Astrocyte of the cerebellum (primary cell): ENCODE measurements at regions not wholly inside any gene's neighbourhood (a gene's known extent, or its start where the extent isn't known, plus 50 kb on each side); places are given as distances from the start of the nearest gene placed in this dataset.

Experiments
- DNase-seq: peaks from one replicate; pipeline ENCODE4 v3.0.0-alpha.2; 2011; ENCODE audit warnings: low read depth
- H3K4me3 ChIP-seq: 2 replicates; pipeline ENCODE4 v1.5.1; 2011; ENCODE audit warnings: mild to moderate bottlenecking, low read depth, low read length, moderate library complexity
- CTCF ChIP-seq: IDR thresholded peaks from 2 replicates; pipeline ENCODE4 v1.5.1; 2012; ENCODE audit warnings: low read length, low read depth, moderate library complexity, mild to moderate bottlenecking; ENCODE audit errors: missing control alignments
- in situ Hi-C: cut with HindIII; loops from 2 replicates; pipeline ENCODE4 v1.10.0; 2017; ENCODE audit warnings: low sequenced_read_pairs

GRCh38 chr10:108902619-108903285 lies 1020.6 kb downstream of the XPNPEP1 start:
- no peak for TF ChIP-seq CTCF
- H3K4me3 ChIP-seq, result no peak overlapping the region
- no peak for DNase-seq
- in situ Hi-C loops, result no loop called here

- no peak overlapping the region for H3K4me3 ChIP-seq
- DNase-seq, result no peak
- no peak for TF ChIP-seq CTCF
- in situ Hi-C loops, result no loop called here
Measured at GRCh38 chr10:108901781-108902618, 1021.3 kb downstream of the XPNPEP1 start.

GRCh38 chr10:108899670-108900069 lies 1023.6 kb downstream of the XPNPEP1 start:
- H3K4me3 ChIP-seq, result no peak overlapping the region
- TF ChIP-seq CTCF, result no peak
- no peak for DNase-seq
- in situ Hi-C loops, result no loop called here

- in situ Hi-C loops, result no loop called here
- no peak overlapping the region for H3K4me3 ChIP-seq
- no peak for DNase-seq
- TF ChIP-seq CTCF, result no peak
Measured at GRCh38 chr10:108894402-108895301, 1028.7 kb downstream of the XPNPEP1 start.

GRCh38 chr10:108877095-108877561 lies 1046.2 kb downstream of the XPNPEP1 start:
- in situ Hi-C loops, result no loop called here
- H3K4me3 ChIP-seq, result no peak overlapping the region
- no peak for DNase-seq
- TF ChIP-seq CTCF, result no peak

- TF ChIP-seq CTCF, result no peak
- DNase-seq, result no peak
- in situ Hi-C loops, result no loop called here
- no peak overlapping the region for H3K4me3 ChIP-seq
Measured at GRCh38 chr10:108872854-108873253, 1050.5 kb downstream of the XPNPEP1 start.
